ENCODE measurements at regions not wholly inside any gene's neighbourhood (a gene's known extent, or its start where the extent isn't known, plus 50 kb on each side); places are given as distances from the start of the nearest gene placed in this dataset.

DNA sequence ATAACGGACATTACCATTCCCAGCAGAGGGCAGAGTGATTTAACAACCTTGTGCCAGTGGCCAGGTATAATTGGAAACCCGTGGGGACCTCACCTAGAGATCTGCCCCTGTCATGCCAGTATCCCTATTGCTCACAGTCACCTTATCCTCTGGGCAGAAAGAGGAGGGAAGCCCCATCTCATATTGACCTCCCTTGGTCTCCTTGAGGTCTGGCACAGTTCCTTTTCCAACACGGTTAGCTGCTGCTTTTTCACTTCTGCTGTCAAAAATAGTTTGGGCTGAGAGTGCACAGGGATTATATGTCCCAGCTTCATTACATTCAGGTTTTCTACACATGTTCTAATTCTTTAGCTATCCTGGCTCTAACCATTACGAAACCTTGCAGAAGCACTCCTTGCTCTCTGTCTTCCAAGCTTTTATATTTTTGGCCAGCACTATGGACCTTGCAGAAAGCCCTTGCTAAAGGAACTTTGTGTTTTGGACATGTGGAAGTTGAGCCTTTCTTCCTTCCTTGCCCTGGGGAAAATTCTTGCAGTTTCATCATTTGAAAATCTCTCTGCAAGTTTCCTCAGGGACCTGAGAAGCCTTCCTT, 111.7 kb upstream of the MIS18BP1 start:
- no peak overlapping the region for H3K27ac ChIP-seq (ENCODE audit: insufficient read depth, low read length)
- H2BK20ac ChIP-seq (ENCODE audit: low read depth, low read length) = no peak overlapping the region
- DNase-seq (no peak), ATAC-seq (ENCODE audit: low read depth) (no peak)
- H2AK9ac ChIP-seq (replicated peaks; ENCODE audit: low read depth, low read length, poor library complexity) = no peak overlapping the region
- ChIA-PET POLR2A (ENCODE audit: unreplicated experiment) (no interaction called here), CTCF (no interaction called here)
- H2AFZ ChIP-seq (replicated peaks; ENCODE audit: low read length, poor library complexity) = no peak overlapping the region
- intact Hi-C loops (cut with micrococcal nuclease) = no loop called here
- no peak overlapping the region for H2BK5ac ChIP-seq (ENCODE audit: low read depth, low read length, poor library complexity, severe bottlenecking)
- H3K4ac ChIP-seq (ENCODE audit: low read depth, low read length) = no peak overlapping the region
- BruUV-seq (replicated peaks) = no TSS peak
- no peak overlapping the region for H3K4me3 ChIP-seq (ENCODE audit: insufficient read depth, low read depth, low read length)
- WGBS, 2 experiments (ENCODE audit: extremely low coverage in 2 of 2, insufficient read length in 1 of 2) = no CpG with 5 or more reads among the region's 4 CpGs
- H3K9me1 ChIP-seq (ENCODE audit: insufficient read depth, low read length) = no peaks in the 10 kb centered on the region
- no peaks in the 10 kb centered on the region for H3K36me3 ChIP-seq (ENCODE audit: control insufficient read depth, insufficient read depth, low read length)
- H4K20me1 ChIP-seq (ENCODE audit: insufficient read depth, low read length) = no peaks in the 10 kb centered on the region
- TF ChIP-seq POLR2A (IDR thresholded peaks at IDR 0.05; ENCODE audit: low read depth, low read length) (no peak), RCOR1 (IDR thresholded peaks at IDR 0.05; ENCODE audit: insufficient replicate concordance, low read length) (no peak), RFX5 (IDR thresholded peaks at IDR 0.05; ENCODE audit: low read depth, low read length) (no peak), ELK1 (IDR thresholded peaks at IDR 0.05; ENCODE audit: borderline replicate concordance, low read depth, low read length) (no peak), MAZ (IDR thresholded peaks at IDR 0.05; ENCODE audit: borderline replicate concordance, low read depth, low read length) (no peak), RAD21 (IDR thresholded peaks at IDR 0.05; ENCODE audit: low read length) (no peak), BHLHE40 (IDR thresholded peaks at IDR 0.05; ENCODE audit: low read depth, low read length) (no peak), MAFK (IDR thresholded peaks at IDR 0.05; ENCODE audit: low read depth, low read length) (no peak), MXI1 (IDR thresholded peaks at IDR 0.05; ENCODE audit: borderline replicate concordance, low read depth, low read length) (no peak), CEBPB (IDR thresholded peaks at IDR 0.05; ENCODE audit: low read depth, low read length) (no peak), FOS (IDR thresholded peaks at IDR 0.05; ENCODE audit: low read depth, low read length) (no peak), SMC3 (IDR thresholded peaks at IDR 0.05; ENCODE audit: low read depth, low read length) (no peak), CHD1 (IDR thresholded peaks at IDR 0.05; ENCODE audit: low read depth, low read length) (no peak), NFE2L2 (IDR thresholded peaks at IDR 0.05; ENCODE audit: low read depth, low read length) (no peak)
- TF ChIP-seq, protein P1, sequence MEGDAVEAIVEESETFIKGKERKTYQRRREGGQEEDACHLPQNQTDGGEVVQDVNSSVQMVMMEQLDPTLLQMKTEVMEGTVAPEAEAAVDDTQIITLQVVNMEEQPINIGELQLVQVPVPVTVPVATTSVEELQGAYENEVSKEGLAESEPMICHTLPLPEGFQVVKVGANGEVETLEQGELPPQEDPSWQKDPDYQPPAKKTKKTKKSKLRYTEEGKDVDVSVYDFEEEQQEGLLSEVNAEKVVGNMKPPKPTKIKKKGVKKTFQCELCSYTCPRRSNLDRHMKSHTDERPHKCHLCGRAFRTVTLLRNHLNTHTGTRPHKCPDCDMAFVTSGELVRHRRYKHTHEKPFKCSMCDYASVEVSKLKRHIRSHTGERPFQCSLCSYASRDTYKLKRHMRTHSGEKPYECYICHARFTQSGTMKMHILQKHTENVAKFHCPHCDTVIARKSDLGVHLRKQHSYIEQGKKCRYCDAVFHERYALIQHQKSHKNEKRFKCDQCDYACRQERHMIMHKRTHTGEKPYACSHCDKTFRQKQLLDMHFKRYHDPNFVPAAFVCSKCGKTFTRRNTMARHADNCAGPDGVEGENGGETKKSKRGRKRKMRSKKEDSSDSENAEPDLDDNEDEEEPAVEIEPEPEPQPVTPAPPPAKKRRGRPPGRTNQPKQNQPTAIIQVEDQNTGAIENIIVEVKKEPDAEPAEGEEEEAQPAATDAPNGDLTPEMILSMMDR (conservative IDR thresholded peaks at IDR 0.05; ENCODE audit: low read depth, low read length) = no peak
- TF ChIP-seq, protein P2, sequence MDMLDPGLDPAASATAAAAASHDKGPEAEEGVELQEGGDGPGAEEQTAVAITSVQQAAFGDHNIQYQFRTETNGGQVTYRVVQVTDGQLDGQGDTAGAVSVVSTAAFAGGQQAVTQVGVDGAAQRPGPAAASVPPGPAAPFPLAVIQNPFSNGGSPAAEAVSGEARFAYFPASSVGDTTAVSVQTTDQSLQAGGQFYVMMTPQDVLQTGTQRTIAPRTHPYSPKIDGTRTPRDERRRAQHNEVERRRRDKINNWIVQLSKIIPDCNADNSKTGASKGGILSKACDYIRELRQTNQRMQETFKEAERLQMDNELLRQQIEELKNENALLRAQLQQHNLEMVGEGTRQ (IDR thresholded peaks at IDR 0.05; ENCODE audit: low read depth, low read length) = no peak
- in situ Hi-C loops (cut with MboI; ENCODE audit: low sequenced_read_pairs) = no loop called here
- no peak overlapping the region for H3K23ac ChIP-seq (ENCODE audit: low read depth, low read length)
- H3K14ac ChIP-seq (replicated peaks; ENCODE audit: low read depth, low read length) = no peak overlapping the region
- no peak overlapping the region for H2BK120ac ChIP-seq (ENCODE audit: low read depth, low read length)
- no peak overlapping the region for H2AK5ac ChIP-seq (ENCODE audit: low read depth, low read length)
- no peaks in the 10 kb centered on the region for H3K4me1 ChIP-seq (ENCODE audit: control insufficient read depth, insufficient read depth, low read length)
- H3K27me3 ChIP-seq (ENCODE audit: control insufficient read depth, insufficient read depth, low read length) = no peaks in the 10 kb centered on the region
- no peaks in the 10 kb centered on the region for H3K79me1 ChIP-seq (ENCODE audit: low read depth in 1 of 2, low read length in 2 of 2)
- dilution Hi-C loops (cut with HindIII; ENCODE audit: low sequenced_read_pairs, unreplicated experiment) = no loop called here
- no peak overlapping the region for H4K8ac ChIP-seq (ENCODE audit: low read depth in 2 of 2, low read length in 2 of 2)
- H4K5ac ChIP-seq (ENCODE audit: low read depth, low read length) = no peak overlapping the region
- no peak overlapping the region for H4K91ac ChIP-seq (ENCODE audit: insufficient read depth, low read depth, low read length)
- no peak overlapping the region for H2BK15ac ChIP-seq (ENCODE audit: low read depth, low read length)
- H3K56ac ChIP-seq (ENCODE audit: extremely low read depth, insufficient read depth, low read length) = no peak overlapping the region
- H3K9ac ChIP-seq (ENCODE audit: low read depth, low read length) = no peak overlapping the region
- H3K9me3 ChIP-seq (ENCODE audit: control insufficient read depth, insufficient read depth, low read length) = 0 out of 2 replicates have a peak, but pooled peaks cover 2% of the 10 kb centered on the region
- H3K18ac ChIP-seq (ENCODE audit: low read depth, low read length) = no peak overlapping the region
- no peak overlapping the region for H3K4me2 ChIP-seq (ENCODE audit: low read depth, low read length)
